ENCODE measurements at regions not wholly inside any gene's neighbourhood (a gene's known extent, or its start where the extent isn't known, plus 50 kb on each side); places are given as distances from the start of the nearest gene placed in this dataset.
"Not testable (repeated sequence)": the region's sequence is repeated elsewhere in the genome, so short reads cannot be mapped to it uniquely, and the experiment has no call there.

DNA sequence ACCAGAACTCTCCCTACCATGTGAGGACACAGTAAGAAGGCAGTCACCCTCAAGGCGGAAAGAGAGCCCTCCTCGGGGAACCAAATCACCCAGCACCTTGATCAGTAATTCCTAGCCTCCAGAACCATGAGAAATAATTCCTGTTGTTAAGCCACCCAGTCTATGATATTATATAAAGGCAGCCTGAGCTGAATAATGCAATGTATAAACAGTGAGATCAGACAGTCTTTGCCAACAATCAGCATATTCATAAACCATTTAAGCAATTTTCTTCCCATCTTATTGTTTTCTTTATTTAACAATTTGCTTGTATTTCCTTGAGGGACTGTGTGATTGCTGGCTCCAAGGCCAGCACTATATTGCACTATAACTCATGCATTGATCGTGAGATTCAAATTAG is 144.4 kb upstream of the DAPK1 start:
- DNase-seq (ENCODE audit: insufficient read length, low spot score) (no peak), FAIRE-seq (no peak)

DNA sequence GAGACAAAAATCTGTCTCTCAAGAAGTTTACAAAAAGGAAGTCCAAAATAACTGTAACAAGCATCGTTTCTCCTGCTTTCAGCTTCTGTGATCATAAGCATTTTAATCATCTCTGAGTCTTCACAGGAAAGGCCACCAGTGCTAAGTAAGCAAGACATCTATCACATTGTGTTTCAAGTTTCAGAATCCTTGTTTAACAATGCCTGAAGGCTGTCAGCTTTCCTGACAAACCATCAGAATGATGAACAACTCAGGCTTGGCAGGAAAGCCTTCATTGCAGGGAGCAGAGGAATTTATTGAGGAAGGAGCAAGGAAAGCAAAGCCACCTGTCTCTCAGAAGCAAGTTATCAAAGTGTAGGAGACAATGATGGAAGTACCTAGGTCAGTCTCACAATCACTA is 143.5 kb upstream of the DAPK1 start:
- no peak for DNase-seq (ENCODE audit: insufficient read length, low spot score)
- no peak for FAIRE-seq

DNA sequence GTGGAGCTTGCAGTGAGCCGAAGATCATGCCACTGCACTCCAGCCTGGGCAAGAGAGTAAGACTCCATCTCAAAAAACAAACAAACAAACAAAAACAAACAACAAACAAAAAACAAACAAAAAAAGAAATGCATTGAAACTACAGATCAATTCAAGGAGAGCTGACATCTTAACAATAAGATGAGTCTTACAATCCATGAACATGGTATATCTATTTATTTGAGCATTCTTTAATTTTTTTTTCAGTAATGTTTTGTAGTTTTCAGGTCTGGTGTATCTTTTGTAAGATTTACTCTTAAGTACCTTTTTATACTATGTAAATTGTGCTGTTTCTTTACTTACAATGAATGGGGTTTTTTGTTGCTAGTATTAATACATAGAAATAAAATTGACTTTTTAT is 140.1 kb upstream of the DAPK1 start:
- DNase-seq (ENCODE audit: insufficient read length, low spot score) (no peak), FAIRE-seq (no peak)

DNA sequence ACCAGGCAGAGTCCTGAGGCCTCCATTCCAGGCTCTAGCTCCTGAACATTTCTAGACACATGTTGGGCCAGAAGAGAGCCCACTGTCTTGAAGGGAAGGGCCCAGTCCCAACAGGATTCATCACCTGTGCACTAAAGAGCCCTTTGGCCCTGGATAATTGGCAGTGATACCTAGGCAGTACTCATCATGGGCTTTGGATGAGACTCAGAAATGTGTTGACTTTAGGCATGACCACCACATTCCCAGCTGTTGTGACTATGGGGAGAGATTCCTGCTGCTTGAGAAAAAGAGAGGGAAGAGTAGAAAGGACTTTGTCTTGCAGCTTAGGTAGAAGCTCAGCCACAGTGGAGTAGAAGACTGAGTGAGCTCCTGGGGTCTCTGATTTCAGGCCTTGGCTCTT is 138.4 kb upstream of the DAPK1 start:
- DNase-seq (ENCODE audit: insufficient read length, low spot score) (no peak), FAIRE-seq (no peak)

DNA sequence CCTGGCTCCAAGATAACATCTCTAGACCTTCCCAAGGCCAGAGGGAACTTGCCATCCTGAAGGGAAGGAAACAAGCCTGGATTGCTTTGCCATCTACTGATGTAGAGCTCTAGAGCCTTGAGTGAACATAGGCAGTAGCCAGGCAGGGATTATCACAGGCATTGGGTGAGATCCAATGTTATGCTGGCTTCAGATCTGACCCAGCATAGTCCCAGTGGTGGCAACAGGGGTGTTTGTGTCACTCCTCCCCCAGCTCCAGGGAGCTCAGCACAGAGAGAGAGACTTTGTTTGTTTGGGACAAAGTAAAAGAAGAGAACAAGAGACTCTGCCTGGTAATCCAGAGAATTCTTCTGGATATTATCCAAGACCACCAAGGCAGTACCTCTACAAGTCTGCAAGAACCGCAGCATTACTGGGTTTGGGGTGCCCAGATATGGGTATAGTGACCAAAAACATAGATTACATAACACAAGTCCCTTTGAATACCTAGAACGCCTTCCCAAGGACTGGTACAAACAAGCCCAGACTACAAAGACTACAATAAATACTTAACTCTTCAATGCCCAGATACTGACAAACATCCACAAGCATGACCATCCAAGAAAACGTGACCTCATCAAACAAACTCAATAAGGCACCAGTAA is 137.6 kb upstream of the DAPK1 start:
- FAIRE-seq (no peak), DNase-seq (ENCODE audit: insufficient read length, low spot score) (no peak)

DNA sequence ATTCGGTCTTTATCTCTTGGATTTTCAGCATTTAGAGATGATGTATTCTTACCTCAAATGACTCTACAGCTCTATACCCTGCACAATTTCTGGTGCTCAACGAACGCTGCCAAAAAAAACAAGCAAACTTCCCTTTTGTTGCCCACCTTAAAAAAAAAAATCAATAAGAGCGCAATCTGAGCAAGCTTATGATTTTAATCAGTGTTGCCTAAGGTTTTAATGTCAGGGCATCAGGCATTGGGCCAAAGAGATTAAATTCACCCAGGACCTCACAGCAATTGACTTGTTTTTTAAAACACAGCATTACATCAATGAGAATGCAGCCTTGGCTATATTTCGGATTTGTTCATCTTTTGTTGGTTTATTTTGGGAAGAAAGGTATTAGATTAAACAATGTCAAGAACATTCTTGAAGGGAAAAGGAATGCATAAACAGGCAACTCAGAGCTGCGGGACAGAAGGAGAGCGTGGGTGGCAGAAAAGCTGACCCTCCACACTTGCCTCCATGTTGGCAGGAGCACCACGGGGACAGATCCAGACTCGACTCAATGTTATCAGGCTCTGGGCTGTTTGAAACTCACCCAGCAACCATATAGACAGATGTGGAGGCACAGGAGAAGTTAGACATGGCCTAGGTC is 127.5 kb upstream of the DAPK1 start:
- no peak for FAIRE-seq
- DNase-seq (ENCODE audit: insufficient read length, low spot score): no peak

DNA sequence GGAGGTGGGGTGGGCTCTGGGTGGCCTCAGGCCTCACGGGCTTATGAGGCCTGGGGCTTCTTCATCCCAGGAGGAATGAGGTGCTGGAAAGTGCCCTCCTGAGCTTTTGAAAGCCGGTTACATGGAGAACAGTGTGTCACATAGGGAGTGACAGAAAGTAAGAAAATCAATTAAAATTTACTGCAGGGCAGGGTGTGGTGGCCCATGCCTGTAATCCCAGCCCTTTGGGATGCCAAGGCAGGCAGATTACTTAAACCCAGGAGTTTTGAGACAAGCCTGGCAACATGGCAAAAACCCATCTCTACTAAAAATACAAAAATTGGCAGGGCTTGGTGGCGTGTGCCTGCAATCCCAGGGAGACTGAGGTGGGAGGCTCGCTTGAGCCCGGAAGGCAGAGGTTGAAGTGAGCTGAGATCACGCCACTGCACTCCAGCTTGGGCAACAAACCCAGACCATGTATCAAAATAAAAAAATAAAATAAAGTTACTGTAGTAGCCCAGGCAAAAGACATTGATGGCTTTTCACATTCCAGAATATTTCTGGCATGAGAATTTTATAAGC is 125.8 kb upstream of the DAPK1 start:
- DNase-seq (ENCODE audit: insufficient read length, low spot score): no peak
- FAIRE-seq: no peak

DNA sequence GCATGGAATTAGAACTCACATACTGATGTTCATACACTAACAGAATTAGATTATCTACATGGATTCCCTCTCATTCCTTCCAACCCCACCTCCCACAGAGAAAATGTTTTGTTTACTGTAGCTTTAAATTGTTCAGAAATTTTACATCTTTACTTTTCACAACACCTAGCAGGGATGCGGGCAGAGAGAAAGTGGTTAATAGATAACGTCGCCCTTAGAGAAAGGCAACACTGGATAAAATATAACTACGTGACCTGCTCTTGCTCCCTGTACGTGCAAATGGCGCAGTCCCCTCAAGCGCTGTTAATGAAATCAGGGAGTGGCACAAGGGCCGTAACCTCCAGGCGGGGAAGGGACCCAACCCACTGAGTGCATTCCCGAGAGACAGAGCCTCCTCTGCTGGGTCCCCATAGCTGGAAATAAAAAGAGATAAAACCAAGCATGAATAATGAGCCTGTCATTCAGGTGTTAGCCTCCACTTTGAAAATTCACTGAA is 125.3 kb upstream of the DAPK1 start:
- DNase-seq (ENCODE audit: insufficient read length, low spot score) (no peak), FAIRE-seq (no peak)

DNA sequence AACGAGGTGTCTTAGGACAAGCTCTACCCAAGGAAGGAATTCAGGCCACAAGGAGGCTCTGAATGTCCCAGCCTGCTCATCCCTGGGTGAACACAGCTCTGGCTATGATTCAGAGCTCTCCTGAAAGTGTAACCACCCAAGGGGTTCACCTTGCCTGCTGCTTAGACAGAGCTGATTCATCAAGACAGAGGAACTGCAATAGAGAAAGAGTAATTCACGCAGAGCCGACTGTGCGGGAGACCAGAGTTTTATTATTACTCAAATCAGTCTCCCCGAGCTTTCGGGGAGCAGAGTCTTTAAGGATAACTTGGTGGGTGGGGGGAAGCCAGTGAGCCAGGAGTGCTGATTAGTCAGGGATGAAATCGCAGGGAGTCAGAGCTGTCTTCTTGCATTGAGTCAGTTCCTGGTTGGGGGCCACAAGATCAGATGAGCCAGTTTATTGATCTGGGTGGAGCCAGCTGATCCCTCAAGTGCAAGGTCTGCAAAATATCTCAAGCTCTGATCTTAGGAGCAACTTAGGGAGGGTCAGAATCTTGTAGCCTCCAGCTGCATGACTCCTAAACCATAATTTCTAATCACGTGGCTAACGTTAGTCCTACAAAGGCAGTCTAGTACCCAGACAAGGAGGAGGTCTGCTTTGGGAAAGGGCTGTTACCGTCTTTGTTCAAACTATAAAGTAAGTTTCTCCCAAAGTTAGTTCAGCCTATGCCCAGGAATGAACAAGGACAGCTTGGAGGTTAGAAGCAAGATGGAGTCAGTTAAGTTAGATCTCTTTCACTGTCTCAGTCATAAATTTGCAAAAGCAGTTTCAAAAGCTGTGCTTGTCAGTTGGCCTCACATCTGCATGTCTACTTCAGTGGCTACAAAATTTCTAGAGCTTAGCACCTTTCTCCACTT is 123.4 kb upstream of the DAPK1 start:
- not testable (repeated sequence) for FAIRE-seq; DNase-seq (ENCODE audit: insufficient read length, low spot score)

DNA sequence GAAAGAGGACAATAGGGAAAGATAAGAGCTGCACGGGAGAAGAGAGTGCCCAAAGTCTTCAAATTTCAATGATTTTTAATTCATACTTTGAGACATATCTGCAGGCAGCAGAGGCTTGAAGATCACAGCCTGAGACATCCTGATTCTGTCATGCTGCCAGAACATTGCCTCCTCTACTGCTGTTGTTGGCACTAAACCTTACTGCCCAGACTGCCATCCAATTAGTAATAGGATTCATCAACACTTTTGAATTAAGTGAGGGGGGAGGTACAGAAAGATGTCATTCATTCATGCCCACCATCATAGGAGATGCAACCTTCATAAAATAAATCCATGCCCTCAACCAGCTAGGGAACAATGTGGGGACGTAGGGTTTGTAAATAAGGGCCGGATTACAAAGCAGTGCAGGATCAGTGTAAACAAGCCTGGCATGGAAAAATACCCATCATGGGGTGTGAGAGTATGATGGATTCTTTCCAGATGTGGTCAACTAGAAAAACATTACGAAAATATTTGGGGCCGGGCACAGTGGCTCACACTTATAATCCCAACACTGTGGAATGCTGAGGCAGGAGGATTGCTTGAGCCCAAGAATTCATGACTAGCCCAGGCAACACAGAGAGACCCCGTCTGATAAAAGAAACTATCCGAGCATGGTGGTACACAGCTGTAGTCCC is 122.1 kb upstream of the DAPK1 start:
- FAIRE-seq: no peak
- DNase-seq (ENCODE audit: insufficient read length, low spot score): no peak

DNA sequence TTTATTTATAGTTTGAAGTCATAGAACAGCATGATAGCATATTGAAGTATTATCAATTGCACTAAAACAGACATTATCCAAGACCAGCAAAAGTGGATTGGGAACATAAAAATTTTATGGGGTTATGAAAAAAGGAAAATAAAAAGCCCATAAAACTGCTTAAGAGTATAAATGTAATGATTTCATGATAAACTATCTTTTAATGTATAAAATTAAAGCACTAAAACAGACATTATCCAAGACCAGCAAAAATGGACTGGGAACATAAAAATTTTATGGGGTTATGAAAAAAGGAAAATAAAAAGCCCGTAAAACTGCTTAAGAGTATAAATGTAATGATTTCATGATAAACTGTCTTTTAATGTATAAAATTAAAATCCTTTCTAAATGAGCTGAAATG is 119.0 kb upstream of the DAPK1 start:
- no peak for DNase-seq (ENCODE audit: insufficient read length, low spot score)
- no peak for FAIRE-seq

DNA sequence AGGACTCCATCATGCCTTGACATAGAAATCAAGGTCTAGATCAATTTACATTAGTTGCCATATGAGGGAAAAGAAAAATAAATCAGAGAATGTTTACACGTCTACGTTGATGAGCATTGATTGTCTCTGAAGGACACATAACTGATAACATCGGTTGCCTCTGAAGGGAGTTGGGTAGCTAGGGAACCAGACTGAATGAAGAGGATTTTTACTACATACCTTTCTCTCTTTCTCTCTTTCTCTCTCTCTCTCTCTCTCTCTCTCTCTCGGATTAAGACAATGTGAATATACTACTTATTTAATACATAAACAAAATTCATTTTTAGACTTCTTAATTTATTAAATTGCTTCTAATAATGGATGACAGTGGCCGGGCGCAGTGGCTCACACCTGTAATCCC is 118.4 kb upstream of the DAPK1 start:
- DNase-seq (ENCODE audit: insufficient read length, low spot score) (no peak), FAIRE-seq (no peak)

DNA sequence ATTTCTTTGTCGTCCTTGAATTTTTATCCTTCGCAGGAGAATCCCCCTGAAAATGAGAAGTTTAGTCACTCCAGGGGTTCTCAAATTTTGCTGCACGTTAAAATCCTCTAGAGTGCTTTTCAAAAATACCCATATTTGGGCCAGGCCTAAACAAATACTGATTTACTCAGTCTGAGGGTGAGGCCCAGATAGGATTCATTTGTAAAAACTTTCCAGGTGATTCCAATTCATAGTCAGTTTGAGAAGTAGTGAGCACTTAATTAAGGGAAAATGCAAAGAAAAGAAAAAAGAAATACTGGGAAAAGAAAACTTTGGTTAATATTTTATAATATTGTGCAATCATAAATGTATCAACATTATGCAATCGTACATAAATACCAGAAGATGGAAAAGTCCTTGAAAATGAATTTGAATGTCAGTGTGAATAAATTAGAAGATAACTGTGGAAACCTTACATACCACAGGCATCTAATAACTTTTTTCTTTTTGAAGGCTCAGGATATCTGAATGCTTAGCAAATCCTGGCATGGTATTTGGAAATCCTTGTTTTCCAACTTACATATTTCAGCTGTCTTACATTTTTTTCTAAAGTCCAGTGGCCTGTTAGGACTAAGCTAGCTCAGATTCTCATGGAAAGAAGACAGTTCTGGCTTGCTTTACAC is 116.5 kb upstream of the DAPK1 start:
- DNase-seq (ENCODE audit: insufficient read length, low spot score) (no peak), FAIRE-seq (no peak)

DNA sequence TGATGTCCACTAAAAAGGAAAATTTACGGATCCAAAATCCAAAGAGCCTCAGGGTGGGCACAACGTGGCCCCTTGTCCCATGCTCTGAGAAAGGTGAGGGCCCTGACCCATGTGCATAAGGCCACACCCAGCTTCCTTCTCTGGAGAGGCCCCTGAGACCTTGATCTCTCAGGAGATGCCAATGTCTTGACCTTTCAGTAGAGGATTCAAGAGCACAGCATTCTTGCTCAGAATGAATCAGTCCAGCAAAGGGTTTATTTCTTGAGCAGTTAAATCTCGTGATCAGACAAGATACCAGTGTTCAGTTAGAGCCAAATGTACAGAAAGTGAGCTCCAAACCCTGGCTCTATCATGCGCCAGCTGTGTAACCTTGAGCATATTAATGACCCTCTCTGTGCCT is 115.9 kb upstream of the DAPK1 start:
- FAIRE-seq (no peak), DNase-seq (ENCODE audit: insufficient read length, low spot score) (no peak)

DNA sequence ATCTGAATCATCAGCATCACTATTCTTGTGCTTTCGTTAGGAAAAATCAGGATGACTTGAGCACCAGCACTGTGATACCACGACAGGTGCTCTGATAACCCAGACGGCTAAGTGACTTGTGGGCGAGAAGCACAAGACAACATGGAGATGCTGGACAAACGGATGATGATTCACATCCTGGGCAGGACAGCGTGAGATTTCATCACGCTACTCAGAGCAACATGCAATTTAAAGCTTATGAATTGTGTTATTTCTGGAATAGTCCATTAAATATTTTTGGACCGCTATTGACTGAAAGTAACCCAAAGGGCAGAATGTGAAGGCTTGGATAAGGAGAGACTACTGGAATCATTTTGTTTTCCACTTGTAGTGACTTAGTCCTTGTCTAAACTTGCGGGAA is 114.8 kb upstream of the DAPK1 start:
- no peak for FAIRE-seq
- no peak for DNase-seq (ENCODE audit: insufficient read length, low spot score)

DNA sequence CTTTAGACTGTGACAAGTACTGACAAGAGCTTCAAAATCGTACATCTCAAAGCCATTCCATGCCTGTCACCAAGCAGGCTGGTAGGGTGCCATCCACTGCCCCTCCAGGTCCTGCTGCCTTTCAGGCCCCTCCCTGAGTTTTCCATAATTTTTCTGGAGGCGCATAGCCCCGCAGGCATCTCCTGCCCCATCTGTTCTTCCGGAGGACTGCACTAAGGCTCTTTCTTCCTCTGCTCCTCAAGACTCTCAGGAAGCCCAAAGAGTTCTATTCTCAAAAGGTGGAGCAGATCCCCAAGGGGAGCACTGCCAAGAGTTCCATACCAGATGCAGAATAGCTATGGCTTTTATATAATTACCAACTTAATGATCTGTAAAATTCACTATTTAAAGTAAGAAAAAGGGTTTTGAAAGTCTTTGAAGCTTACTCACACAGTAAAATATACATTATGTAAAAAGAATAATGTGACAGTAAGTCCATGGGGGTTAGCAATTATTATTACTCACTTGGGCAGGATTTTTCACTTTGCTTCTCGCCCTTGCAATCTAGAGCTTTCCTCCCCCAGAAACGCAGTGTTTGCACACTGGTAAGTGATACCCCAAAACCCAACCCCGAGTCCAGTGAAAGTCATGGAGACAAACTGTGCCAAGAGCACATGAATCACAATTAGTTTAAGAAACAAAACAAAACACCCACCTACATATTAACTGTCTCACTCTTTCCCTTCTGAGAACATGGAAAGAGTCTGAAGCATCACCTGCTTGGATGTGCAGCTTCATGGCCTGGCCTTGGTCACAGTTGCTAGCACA is 114.1 kb upstream of the DAPK1 start:
- no peak for FAIRE-seq
- DNase-seq (ENCODE audit: insufficient read length, low spot score): no peak

DNA sequence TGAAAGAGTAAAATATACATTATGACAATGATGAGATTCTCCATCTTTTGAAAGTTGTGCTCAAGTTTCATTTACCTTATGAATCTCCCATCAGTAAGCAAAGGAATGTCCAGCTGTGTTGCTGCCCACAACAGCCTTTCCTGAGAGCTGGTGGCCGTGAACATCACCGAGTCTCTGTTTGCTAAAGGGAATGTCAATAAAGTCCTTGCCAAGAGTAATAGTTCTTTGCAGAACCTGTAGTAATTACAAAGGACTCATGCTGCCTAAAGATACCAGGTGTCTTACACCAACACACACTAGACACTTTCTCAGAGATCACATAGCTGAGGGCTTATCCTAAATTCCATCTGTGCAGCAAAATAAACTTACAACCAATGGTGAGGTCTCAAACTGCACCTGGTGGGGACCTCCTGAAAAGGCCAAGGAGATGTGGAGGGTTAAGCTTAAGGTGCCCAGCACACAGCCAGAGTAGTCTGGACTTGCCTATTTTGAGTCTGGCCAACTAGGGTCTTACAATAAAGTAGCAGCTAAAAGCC is 111.1 kb upstream of the DAPK1 start:
- no peak for DNase-seq (ENCODE audit: insufficient read length, low spot score)
- FAIRE-seq: no peak

DNA sequence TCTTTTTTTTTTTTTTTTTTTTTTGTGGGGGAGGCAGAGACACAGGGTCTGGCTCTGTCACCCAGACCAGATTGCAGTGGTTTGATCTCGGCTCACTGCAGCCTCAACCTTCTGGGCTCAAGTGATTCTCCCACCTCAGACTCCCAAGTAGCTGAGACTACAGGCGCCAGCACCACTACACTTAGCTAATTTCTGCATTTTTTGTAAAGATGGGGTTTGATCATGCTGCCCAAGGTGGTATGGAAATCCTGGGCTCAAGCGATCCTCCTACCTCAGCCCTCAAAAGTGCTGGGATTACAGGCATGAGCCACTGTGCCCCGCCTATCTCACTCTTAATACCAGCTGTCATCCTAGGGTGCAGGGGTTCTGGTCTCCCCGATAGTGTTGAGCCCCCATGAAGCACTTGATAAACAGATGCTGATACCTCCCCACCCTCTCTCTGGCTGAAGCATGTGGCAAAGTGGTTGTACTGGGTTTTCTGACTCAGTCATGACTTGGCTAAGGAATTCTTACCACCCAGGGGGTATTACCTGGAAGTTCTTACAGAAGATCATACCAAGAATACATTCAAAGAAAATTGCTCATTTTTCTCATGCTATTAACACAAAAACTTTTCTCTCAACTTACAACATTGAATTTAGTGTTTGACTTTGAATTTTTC is 110.2 kb upstream of the DAPK1 start:
- DNase-seq (ENCODE audit: insufficient read length, low spot score): no peak
- no peak for FAIRE-seq

DNA sequence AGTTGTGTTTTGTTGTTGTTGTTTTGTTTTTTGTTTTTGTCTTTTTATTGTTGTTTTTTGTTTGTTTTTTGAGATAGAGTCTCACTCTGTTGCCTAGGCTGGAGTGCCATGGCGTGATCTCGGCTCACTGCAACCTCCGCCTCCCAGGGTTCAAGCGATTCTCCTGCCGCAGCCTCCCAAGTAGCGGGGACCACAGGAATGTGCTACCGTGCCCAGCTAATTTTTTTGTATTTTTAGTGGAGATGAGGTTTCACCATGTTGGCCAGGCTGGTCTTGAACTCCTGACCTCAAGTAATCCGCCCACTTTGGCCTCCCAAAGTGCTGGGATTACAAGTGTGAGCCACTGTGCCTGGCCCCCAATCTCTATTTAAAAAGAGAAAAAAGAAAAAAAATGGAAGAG is 109.0 kb upstream of the DAPK1 start:
- FAIRE-seq; DNase-seq (ENCODE audit: insufficient read length, low spot score): not testable (repeated sequence)

Measured in GM19239 (cell line).